ENCODE measurements at regions not wholly inside any gene's neighbourhood (a gene's known extent, or its start where the extent isn't known, plus 50 kb on each side); places are given as distances from the start of the nearest gene placed in this dataset.

DNA sequence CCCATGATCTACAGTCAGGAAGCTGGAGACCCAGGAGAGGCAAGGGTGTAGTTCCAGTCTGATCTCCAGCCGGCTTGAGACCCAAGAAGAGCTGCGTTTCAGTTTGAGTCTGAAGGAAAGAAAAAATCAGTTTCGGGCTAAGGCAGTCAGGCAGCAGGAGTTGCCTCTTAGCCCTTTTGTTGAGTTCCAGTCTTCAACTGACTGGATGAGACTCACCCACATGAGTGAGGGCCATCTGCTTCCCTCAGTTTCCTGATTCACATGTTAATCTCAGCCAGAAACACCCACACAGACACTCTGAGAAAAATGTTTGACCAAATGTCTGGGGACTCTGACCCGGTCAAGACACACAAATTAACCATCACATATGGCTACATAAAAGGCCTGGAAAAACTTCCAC lies 73.6 kb upstream of the ELOVL6 start:
- no peak for DNase-seq

DNA sequence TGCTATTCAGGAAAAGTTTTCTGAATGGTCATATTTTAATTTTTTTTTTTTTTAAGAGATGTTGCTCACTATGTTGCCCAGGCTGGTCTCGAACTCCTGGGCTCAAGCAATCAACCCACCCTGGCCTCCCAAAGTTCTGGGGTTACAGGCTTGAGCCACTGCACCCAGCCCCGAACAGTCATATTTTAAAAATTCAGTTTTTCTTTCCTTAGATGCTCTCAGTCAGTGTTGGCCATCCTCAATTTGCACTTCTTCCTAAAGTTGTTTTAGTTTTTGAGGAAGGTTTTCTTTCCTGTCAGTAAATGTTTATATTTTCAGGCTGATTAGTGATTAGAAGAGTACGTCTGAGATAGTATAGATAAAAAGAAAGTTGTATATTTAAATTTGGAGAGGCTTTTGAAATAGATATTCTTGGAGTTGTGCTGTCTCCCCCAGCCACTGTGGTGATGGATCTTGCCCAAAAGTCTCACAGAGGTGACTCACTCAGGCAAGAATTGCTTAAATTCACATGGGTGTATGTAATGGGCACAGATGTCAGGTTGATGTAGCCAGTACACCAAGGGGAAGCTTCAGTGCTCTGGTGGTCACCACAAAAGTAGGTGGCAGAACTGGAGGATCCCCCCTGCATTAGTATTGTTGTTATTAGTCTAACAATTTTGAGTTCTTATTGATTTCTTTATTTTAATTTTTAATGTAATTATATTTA lies 72.2 kb upstream of the ELOVL6 start:
- no peak for DNase-seq

- DNase-seq: no peak
These were observed 70.4 kb upstream of the ELOVL6 start for GRCh38 chr4:110268790-110269189.

GRCh38 chr4:110268352-110268751 lies 69.9 kb upstream of the ELOVL6 start:
- DNase-seq: no peak

- DNase-seq: no peak
These were observed 67.7 kb upstream of the ELOVL6 start for GRCh38 chr4:110266136-110266535.

- no peak for DNase-seq
These were observed 66.6 kb upstream of the ELOVL6 start for GRCh38 chr4:110265001-110265400.

GRCh38 chr4:110260299-110260698 lies 61.9 kb upstream of the ELOVL6 start:
- DNase-seq: no peak

- no peak for DNase-seq
These were observed 51.6 kb upstream of the ELOVL6 start for GRCh38 chr4:110250023-110250387.

DNA sequence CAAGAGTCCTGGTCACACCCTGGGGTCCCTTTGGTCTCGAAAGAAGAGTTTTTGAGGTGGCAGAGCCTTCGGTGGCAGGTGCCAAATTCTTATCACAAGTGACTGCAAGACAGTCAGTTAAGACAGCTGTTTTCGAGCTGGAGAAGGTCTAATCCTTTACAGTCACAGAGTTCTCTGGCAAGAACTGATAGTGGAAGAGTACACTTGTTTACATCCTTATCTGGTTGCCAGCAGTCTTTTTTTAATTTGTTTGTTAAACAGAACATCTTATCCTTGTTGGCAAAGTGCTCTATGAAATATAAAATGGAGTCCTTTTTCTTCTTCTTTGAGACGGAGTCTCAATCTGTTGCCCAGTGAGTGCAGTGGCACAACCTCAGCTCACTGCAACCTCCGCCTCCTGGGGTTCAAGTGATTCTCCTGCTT lies 50.4 kb upstream of the ELOVL6 start:
- DNase-seq: no peak

Data from COR-L47 (cell line).